CD14-positive monocyte (primary cell): ENCODE measurements at regions not wholly inside any gene's neighbourhood (a gene's known extent, or its start where the extent isn't known, plus 50 kb on each side); places are given as distances from the start of the nearest gene placed in this dataset.

Experiments
- DNase-seq, 3 donors: peaks; one replicate each; pipeline ENCODE4 v3.0.0-alpha.2; 2011 to 2022
- H2AFZ ChIP-seq: 2 replicates; pipeline ENCODE4 v1.6.0; 2012; ENCODE audit warnings: mild to moderate bottlenecking, low read depth, low read length, inconsistent platforms; ENCODE audit not compliant: insufficient read depth, poor library complexity, severe bottlenecking
- H3K27ac ChIP-seq, 2 donors: 1 replicate in 1 of 2; 2 replicates in 1 of 2; pipeline ENCODE4 v1.5.1; 2012 to 2013; ENCODE audit warnings: low read length in 2 of 2, control low read depth in 1 of 2, inconsistent platforms in 1 of 2, low read depth in 1 of 2, mild to moderate bottlenecking in 1 of 2
- H3K27me3 ChIP-seq, 2 donors: one replicate each; pipeline versions ENCODE4 v1.6.0 to v1.6.1; 2011 to 2013; ENCODE audit warnings: low read length in 2 of 2; ENCODE audit not compliant: control insufficient read depth in 2 of 2, insufficient read depth in 2 of 2
- H3K36me3 ChIP-seq, 2 donors: replicated peaks in 1 of 2; 1 replicate in 1 of 2; 2 replicates in 1 of 2; pipeline versions ENCODE4 v1.5.1 to v1.6.1; 2012 to 2013; ENCODE audit warnings: low read length in 2 of 2, control low read depth in 1 of 2, inconsistent platforms in 1 of 2, mild to moderate bottlenecking in 1 of 2; ENCODE audit not compliant: insufficient read depth in 2 of 2, control insufficient read depth in 1 of 2
- H3K4me1 ChIP-seq, 2 donors: 1 replicate in 1 of 2; 2 replicates in 1 of 2; pipeline versions ENCODE4 v1.5.1 to v1.6.1; 2012 to 2013; ENCODE audit warnings: low read length in 2 of 2, control low read depth in 1 of 2, inconsistent platforms in 1 of 2, mild to moderate bottlenecking in 1 of 2, moderate library complexity in 1 of 2; ENCODE audit not compliant: insufficient read depth in 2 of 2, control insufficient read depth in 1 of 2
- H3K4me2 ChIP-seq: replicated peaks from 2 replicates; pipeline ENCODE3; 2012; ENCODE audit warnings: low read length, moderate library complexity, mild to moderate bottlenecking; ENCODE audit not compliant: poor library complexity, severe bottlenecking; ENCODE audit errors: extremely low read depth
- H3K4me3 ChIP-seq, 3 experiments: fragments of 200-600 bp in 1 of 3; sonication (generic) in 1 of 3; replicated peaks in 1 of 3; 1 replicate in 2 of 3; 2 replicates in 1 of 3; pipeline ENCODE4 v1.5.1; 2011 to 2013; ENCODE audit warnings: low read length in 3 of 3, mild to moderate bottlenecking in 3 of 3, control low read depth in 2 of 3, low read depth in 2 of 3, inconsistent platforms in 1 of 3, moderate library complexity in 1 of 3
- H3K79me2 ChIP-seq: 2 replicates; pipeline ENCODE4 v1.6.0; 2012; ENCODE audit warnings: mild to moderate bottlenecking, control low read depth, inconsistent platforms, low read length, moderate library complexity; ENCODE audit not compliant: insufficient read depth
- H3K9ac ChIP-seq: 2 replicates; pipeline ENCODE4 v1.6.0; 2017; ENCODE audit warnings: low read length, mild to moderate bottlenecking; ENCODE audit not compliant: insufficient read depth, poor library complexity, severe bottlenecking
- H3K9me3 ChIP-seq, 2 donors: replicated peaks in 1 of 2; 1 replicate in 1 of 2; 2 replicates in 1 of 2; pipeline versions ENCODE4 v1.5.1 to v1.6.1; 2012 to 2013; ENCODE audit warnings: low read length in 2 of 2, control low read depth in 1 of 2; ENCODE audit not compliant: control insufficient read depth in 1 of 2, insufficient read depth in 1 of 2
- H4K20me1 ChIP-seq: 2 replicates; pipeline ENCODE4 v1.6.0; 2012; ENCODE audit warnings: mild to moderate bottlenecking, low read length, control low read depth, moderate library complexity; ENCODE audit not compliant: insufficient read depth
- H3K27ac Mint-ChIP-seq, 7 donors: one replicate each; pipeline ENCODE4 v1.8.0; 2020; ENCODE audit warnings: mild to moderate bottlenecking in 7 of 7, mixed read lengths in 7 of 7, moderate library complexity in 6 of 7, inconsistent platforms in 2 of 7
- H3K27me3 Mint-ChIP-seq, 3 donors: one replicate each; pipeline ENCODE4 v1.8.0; 2021 to 2022; ENCODE audit warnings: low read depth in 3 of 3, mild to moderate bottlenecking in 3 of 3, mixed read lengths in 3 of 3, moderate library complexity in 3 of 3, inconsistent platforms in 1 of 3
- H3K36me3 Mint-ChIP-seq, 2 donors: one replicate each; pipeline ENCODE4 v1.8.0; 2020; ENCODE audit warnings: mixed read lengths in 2 of 2, inconsistent platforms in 1 of 2, mild to moderate bottlenecking in 1 of 2
- H3K4me1 Mint-ChIP-seq: one replicate; pipeline ENCODE4 v1.8.0; 2020; ENCODE audit warnings: mild to moderate bottlenecking, mixed read lengths
- H3K4me3 Mint-ChIP-seq, 2 donors: one replicate each; pipeline ENCODE4 v1.8.0; 2020; ENCODE audit warnings: mild to moderate bottlenecking in 2 of 2, mixed read lengths in 2 of 2, moderate library complexity in 1 of 2
- H3K9me3 Mint-ChIP-seq, 7 donors: one replicate each; pipeline ENCODE4 v1.8.0; 2020 to 2022; ENCODE audit warnings: mixed read lengths in 7 of 7, mild to moderate bottlenecking in 6 of 7, moderate library complexity in 6 of 7, inconsistent platforms in 2 of 7
- WGBS: methylation state at CpG from one replicate; pipeline ENCODE4 v1.1.5; 2013; ENCODE audit warnings: missing lambda C conversion rate; ENCODE audit not compliant: insufficient coverage; 5-methylcytosine and 5-hydroxymethylcytosine counted together
- intact Hi-C, 2 donors: fragments of 100-400 bp; cut with micrococcal nuclease; formaldehyde crosslinking; loops; one replicate each; pipeline versions ENCODE4 v1.15.0 to v1.15.1; 2023
- TF ChIP-seq, protein P1 (sequence below): fragments of 200-600 bp; IDR thresholded peaks from one replicate; pipeline ENCODE4 v1.8.0; 2022; ENCODE audit warnings: antibody characterized with exemption, mild to moderate bottlenecking

DNA sequence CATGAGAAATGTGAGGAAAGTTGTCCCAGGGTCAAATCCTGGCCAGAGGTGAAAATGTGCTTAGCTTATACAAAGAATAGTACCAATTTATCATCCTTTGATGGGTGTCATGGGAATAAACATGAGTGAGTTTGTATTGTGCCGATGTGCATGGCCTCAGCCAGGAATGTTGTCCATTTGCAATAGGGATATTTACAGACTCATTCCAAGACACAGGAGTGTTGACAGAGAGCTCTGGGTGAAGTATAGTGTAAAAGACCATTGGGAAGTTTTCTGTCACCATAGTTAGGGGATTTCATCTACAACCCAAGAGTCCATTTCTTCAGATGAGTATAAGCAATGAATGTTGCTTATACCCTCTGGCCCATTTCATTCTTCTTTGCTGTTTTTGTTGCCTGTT, 160.1 kb downstream of the DMAC1 start:
- TF ChIP-seq, protein P1, sequence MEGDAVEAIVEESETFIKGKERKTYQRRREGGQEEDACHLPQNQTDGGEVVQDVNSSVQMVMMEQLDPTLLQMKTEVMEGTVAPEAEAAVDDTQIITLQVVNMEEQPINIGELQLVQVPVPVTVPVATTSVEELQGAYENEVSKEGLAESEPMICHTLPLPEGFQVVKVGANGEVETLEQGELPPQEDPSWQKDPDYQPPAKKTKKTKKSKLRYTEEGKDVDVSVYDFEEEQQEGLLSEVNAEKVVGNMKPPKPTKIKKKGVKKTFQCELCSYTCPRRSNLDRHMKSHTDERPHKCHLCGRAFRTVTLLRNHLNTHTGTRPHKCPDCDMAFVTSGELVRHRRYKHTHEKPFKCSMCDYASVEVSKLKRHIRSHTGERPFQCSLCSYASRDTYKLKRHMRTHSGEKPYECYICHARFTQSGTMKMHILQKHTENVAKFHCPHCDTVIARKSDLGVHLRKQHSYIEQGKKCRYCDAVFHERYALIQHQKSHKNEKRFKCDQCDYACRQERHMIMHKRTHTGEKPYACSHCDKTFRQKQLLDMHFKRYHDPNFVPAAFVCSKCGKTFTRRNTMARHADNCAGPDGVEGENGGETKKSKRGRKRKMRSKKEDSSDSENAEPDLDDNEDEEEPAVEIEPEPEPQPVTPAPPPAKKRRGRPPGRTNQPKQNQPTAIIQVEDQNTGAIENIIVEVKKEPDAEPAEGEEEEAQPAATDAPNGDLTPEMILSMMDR = no peak
- peaks cover 0 to 7% (median 5%) of the 10 kb centered on the region in 7 donors for H3K9me3 Mint-ChIP-seq
- no peaks in the 10 kb centered on the region for H3K79me2 ChIP-seq
- H3K36me3 ChIP-seq = no peaks in the 10 kb centered on the region
- H3K4me1 ChIP-seq = no peaks in the 10 kb centered on the region
- H2AFZ ChIP-seq = no peak overlapping the region
- H3K36me3 Mint-ChIP-seq = no peaks in the 10 kb centered on the region
- no peaks in the 10 kb centered on the region for H3K4me1 Mint-ChIP-seq
- DNase-seq = no peak
- no peak overlapping the region for H3K27ac Mint-ChIP-seq
- intact Hi-C loops = no loop called here
- H3K9ac ChIP-seq = no peak overlapping the region
- WGBS = 83% methylated on average over 1 of the region's 1 CpG
- no peak overlapping the region for H3K4me3 ChIP-seq
- H3K27me3 ChIP-seq = no peaks in the 10 kb centered on the region
- no peak overlapping the region for H3K4me2 ChIP-seq
- H4K20me1 ChIP-seq = no peaks in the 10 kb centered on the region
- H3K27ac ChIP-seq = no peak overlapping the region
- no peak overlapping the region for H3K4me3 Mint-ChIP-seq
- H3K27me3 Mint-ChIP-seq = no peaks in the 10 kb centered on the region
- H3K9me3 ChIP-seq = no peaks in the 10 kb centered on the region

DNA sequence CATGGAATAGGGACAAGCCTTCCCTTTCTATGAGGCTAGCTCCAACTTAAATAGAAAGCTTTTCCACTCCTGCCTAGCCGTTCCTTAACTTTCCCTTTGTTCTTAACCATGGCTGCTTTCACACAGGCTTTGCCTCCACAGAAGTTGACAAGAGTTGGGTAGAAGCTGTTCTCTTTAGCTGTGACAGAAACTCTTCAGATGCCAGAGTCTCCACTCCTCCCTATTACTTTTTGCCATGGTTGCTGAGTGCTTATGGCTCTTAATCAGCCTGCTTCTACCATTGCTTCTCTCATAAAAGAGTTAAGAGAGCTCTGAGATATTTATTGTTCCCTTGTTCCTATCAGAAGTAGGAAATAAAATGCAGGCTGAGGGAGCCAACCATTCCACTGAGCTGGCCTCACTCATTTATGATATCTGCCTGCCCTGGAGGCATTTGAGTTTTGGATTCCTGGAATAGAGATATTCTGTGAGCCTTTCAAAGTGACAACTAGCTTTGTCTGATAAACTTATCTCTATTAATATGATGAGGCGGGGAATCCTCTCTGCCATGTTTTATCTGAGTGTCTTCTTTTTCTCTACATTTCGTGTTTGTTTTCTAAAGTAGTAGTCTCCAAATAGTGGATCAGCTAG, 162.6 kb downstream of the DMAC1 start:
- intact Hi-C loops = no loop called here
- H3K9me3 ChIP-seq = no peaks in the 10 kb centered on the region
- H3K27me3 ChIP-seq = no peaks in the 10 kb centered on the region
- H3K27ac Mint-ChIP-seq = no peak overlapping the region
- H3K79me2 ChIP-seq = no peaks in the 10 kb centered on the region
- H3K4me2 ChIP-seq = no peak overlapping the region
- H2AFZ ChIP-seq = no peak overlapping the region
- TF ChIP-seq, protein P1 = no peak
- H3K9ac ChIP-seq = no peak overlapping the region
- no peaks in the 10 kb centered on the region for H3K36me3 ChIP-seq
- no peak overlapping the region for H3K4me3 Mint-ChIP-seq
- H3K4me1 Mint-ChIP-seq = no peaks in the 10 kb centered on the region
- H3K4me1 ChIP-seq = no peaks in the 10 kb centered on the region
- no peaks in the 10 kb centered on the region for H3K36me3 Mint-ChIP-seq
- peaks cover 0 to 6% (median 3%) of the 10 kb centered on the region in 7 donors for H3K9me3 Mint-ChIP-seq
- no peak overlapping the region for H3K4me3 ChIP-seq
- WGBS = no CpG with 5 or more reads among the region's 3 CpGs
- no peak for DNase-seq
- H4K20me1 ChIP-seq = no peaks in the 10 kb centered on the region
- H3K27me3 Mint-ChIP-seq = no peaks in the 10 kb centered on the region
- H3K27ac ChIP-seq = no peak overlapping the region
